PFSK-1 (cell line): ENCODE measurements at regions not wholly inside any gene's neighbourhood (a gene's known extent, or its start where the extent isn't known, plus 50 kb on each side); places are given as distances from the start of the nearest gene placed in this dataset.

Experiments used
- FOXP2 ChIP-seq: optimal IDR thresholded peaks from 2 replicates; pipeline ENCODE3; 2011; ENCODE audit warnings: borderline replicate concordance, control low read depth, inconsistent platforms; ENCODE audit not compliant: insufficient read depth; ENCODE audit errors: extremely low read length, extremely low read depth
- POLR2AphosphoS5 ChIP-seq: IDR thresholded peaks from 2 replicates; pipeline ENCODE4 v1.6.1; 2012; ENCODE audit warnings: low read depth, mild to moderate bottlenecking, control low read depth, low read length, moderate library complexity
- SIN3A ChIP-seq: IDR thresholded peaks from 2 replicates; pipeline ENCODE4 v1.6.1; 2012; ENCODE audit warnings: mild to moderate bottlenecking, low read length, moderate library complexity, borderline replicate concordance; ENCODE audit not compliant: insufficient read depth
- TAF1 ChIP-seq: IDR thresholded peaks from 2 replicates; pipeline ENCODE4 v1.6.1; 2012; ENCODE audit warnings: low read length, control low read depth, borderline replicate concordance; ENCODE audit not compliant: insufficient read depth
- TF ChIP-seq, protein P1 (sequence below), 2 experiments: IDR thresholded peaks; 2 replicates each; pipeline versions ENCODE4 v1.6.1 to v1.8.0; 2011 to 2012; ENCODE audit warnings: low read depth in 2 of 2, low read length in 2 of 2, control low read depth in 1 of 2, inconsistent platforms in 1 of 2, mild to moderate bottlenecking in 1 of 2, moderate library complexity in 1 of 2; ENCODE audit not compliant: insufficient read depth in 1 of 2

DNA sequence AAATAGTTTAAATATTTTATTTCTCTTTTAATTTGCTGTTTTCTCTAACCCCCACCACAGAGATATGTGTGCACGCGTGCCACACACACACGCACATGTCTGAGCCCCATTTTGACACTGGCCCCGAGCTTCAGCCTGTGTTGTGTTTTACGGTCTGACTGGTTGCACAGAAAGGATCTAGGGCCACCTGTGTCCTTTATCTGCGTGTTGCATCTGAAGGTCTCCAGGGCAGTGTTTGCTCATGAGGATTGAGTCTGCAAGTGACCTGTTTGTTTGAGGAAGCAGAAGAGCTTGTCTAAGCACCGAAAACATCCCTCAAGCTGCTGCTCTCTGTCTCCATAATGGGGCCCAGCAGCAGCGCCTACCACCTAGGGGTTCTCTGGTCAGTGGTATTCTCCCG lies 266.4 kb upstream of the LYZL1 start:
- TF ChIP-seq FOXP2, result no peak
- no peak for TF ChIP-seq POLR2AphosphoS5
- TF ChIP-seq, protein P1, sequence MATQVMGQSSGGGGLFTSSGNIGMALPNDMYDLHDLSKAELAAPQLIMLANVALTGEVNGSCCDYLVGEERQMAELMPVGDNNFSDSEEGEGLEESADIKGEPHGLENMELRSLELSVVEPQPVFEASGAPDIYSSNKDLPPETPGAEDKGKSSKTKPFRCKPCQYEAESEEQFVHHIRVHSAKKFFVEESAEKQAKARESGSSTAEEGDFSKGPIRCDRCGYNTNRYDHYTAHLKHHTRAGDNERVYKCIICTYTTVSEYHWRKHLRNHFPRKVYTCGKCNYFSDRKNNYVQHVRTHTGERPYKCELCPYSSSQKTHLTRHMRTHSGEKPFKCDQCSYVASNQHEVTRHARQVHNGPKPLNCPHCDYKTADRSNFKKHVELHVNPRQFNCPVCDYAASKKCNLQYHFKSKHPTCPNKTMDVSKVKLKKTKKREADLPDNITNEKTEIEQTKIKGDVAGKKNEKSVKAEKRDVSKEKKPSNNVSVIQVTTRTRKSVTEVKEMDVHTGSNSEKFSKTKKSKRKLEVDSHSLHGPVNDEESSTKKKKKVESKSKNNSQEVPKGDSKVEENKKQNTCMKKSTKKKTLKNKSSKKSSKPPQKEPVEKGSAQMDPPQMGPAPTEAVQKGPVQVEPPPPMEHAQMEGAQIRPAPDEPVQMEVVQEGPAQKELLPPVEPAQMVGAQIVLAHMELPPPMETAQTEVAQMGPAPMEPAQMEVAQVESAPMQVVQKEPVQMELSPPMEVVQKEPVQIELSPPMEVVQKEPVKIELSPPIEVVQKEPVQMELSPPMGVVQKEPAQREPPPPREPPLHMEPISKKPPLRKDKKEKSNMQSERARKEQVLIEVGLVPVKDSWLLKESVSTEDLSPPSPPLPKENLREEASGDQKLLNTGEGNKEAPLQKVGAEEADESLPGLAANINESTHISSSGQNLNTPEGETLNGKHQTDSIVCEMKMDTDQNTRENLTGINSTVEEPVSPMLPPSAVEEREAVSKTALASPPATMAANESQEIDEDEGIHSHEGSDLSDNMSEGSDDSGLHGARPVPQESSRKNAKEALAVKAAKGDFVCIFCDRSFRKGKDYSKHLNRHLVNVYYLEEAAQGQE (IDR thresholded peaks at IDR 0.05; ENCODE audit: insufficient read depth in 1 of 2, low read depth in 2 of 2, low read length in 2 of 2), result no peak
- no peak for TF ChIP-seq TAF1
- TF ChIP-seq SIN3A, result no peak
